Common myeloid progenitor, CD34-positive (primary cell): ENCODE measurements at regions not wholly inside any gene's neighbourhood (a gene's known extent, or its start where the extent isn't known, plus 50 kb on each side); places are given as distances from the start of the nearest gene placed in this dataset.
"Not testable (repeated sequence)": the region's sequence is repeated elsewhere in the genome, so short reads cannot be mapped to it uniquely, and the experiment has no call there.

ENCODE experiments used
- CTCF ChIA-PET: fragments of 350-600 bp; sonication (Branson Sonifier 250); formaldehyde crosslinking; loops from one replicate; lab custom pipeline; 2021; ENCODE audit warnings: antibody characterized with exemption; lab: Charles Lee
- POLR2A ChIA-PET: fragments of 350-600 bp; sonication (Branson Sonifier 250); formaldehyde crosslinking; loops from one replicate; lab custom pipeline; 2021; ENCODE audit warnings: antibody characterized with exemption; lab: Charles Lee
- DNase-seq, 3 donors: peaks; one replicate each; pipeline versions ENCODE4 v3.0.0 to v3.0.0-alpha.2; 2013
- H3K27ac ChIP-seq, 2 experiments: 1 replicate in 1 of 2; 2 replicates in 1 of 2; pipeline ENCODE4 v1.7.0; 2013; ENCODE audit warnings: inconsistent platforms in 2 of 2, low read length in 2 of 2, mild to moderate bottlenecking in 2 of 2, low read depth in 1 of 2, moderate library complexity in 1 of 2; ENCODE audit not compliant: severe bottlenecking in 2 of 2, insufficient read depth in 1 of 2, poor library complexity in 1 of 2
- H3K27me3 ChIP-seq, 5 experiments: replicated peaks in 2 of 5; 1 replicate in 3 of 5; 2 replicates in 2 of 5; pipeline versions ENCODE4 v1.6.1 to v1.7.0; 2013; ENCODE audit warnings: low read length in 4 of 5, mild to moderate bottlenecking in 2 of 5, moderate library complexity in 2 of 5, inconsistent platforms in 1 of 5; ENCODE audit not compliant: insufficient read depth in 5 of 5, control insufficient read depth in 4 of 5
- H3K36me3 ChIP-seq, 4 experiments: 1 replicate in 2 of 4; 2 replicates in 2 of 4; pipeline versions ENCODE4 v1.6.1 to v1.7.0; 2013; ENCODE audit warnings: low read length in 3 of 4, control low read depth in 1 of 4, mild to moderate bottlenecking in 1 of 4; ENCODE audit not compliant: control insufficient read depth in 4 of 4, insufficient read depth in 4 of 4
- H3K4me1 ChIP-seq, 4 experiments: 1 replicate in 3 of 4; 2 replicates in 1 of 4; pipeline versions ENCODE4 v1.6.1 to v1.7.1; 2013; ENCODE audit warnings: low read length in 3 of 4, mild to moderate bottlenecking in 3 of 4, control low read depth in 1 of 4, inconsistent platforms in 1 of 4, moderate library complexity in 1 of 4; ENCODE audit not compliant: control insufficient read depth in 4 of 4, insufficient read depth in 4 of 4; ENCODE audit errors: control extremely low read depth in 1 of 4
- H3K4me3 ChIP-seq, 7 experiments: 1 replicate in 4 of 7; 2 replicates in 3 of 7; pipeline versions ENCODE4 v1.5.1 to v1.7.0; 2013; ENCODE audit warnings: mild to moderate bottlenecking in 7 of 7, low read length in 6 of 7, moderate library complexity in 6 of 7, inconsistent platforms in 2 of 7, low read depth in 2 of 7, control low read depth in 1 of 7; ENCODE audit not compliant: insufficient read depth in 4 of 7, control insufficient read depth in 1 of 7; ENCODE audit errors: extremely low read depth in 1 of 7
- H3K9me3 ChIP-seq, 5 experiments: 1 replicate in 4 of 5; 2 replicates in 1 of 5; pipeline versions ENCODE4 v1.6.1 to v1.7.1; 2013; ENCODE audit warnings: low read length in 4 of 5, mild to moderate bottlenecking in 2 of 5, inconsistent platforms in 1 of 5, low read depth in 1 of 5, moderate library complexity in 1 of 5; ENCODE audit not compliant: control insufficient read depth in 4 of 5, insufficient read depth in 2 of 5; ENCODE audit errors: control extremely low read depth in 1 of 5
- WGBS: methylation state at CpG from one replicate; pipeline ENCODE4 v1.1.5; 2013; ENCODE audit not compliant: insufficient coverage; 5-methylcytosine and 5-hydroxymethylcytosine counted together

GRCh38 chrX:84267432-84267831 lies 79.4 kb upstream of the RPS6KA6 start:
- H3K9me3 ChIP-seq, H3K36me3 ChIP-seq, H3K27ac ChIP-seq, POLR2A ChIA-PET, CTCF ChIA-PET, H3K4me3 ChIP-seq, H3K4me1 ChIP-seq, DNase-seq, H3K27me3 ChIP-seq: not testable (repeated sequence)
- WGBS, result 74% methylated on average over 9 of the region's 9 CpGs

GRCh38 chrX:84259868-84260267 lies 71.9 kb upstream of the RPS6KA6 start:
- H3K9me3 ChIP-seq, result peaks cover 0 to 1% (median 0%) of the 10 kb centered on the region in 5 experiments
- no peaks in the 10 kb centered on the region for H3K4me1 ChIP-seq
- no peaks in the 10 kb centered on the region for H3K36me3 ChIP-seq
- no peak for DNase-seq
- no peak overlapping the region for H3K27ac ChIP-seq
- CTCF ChIA-PET, result no interaction called here
- H3K4me3 ChIP-seq, result no peak overlapping the region
- H3K27me3 ChIP-seq, result no peaks in the 10 kb centered on the region
- POLR2A ChIA-PET, result no interaction called here

DNA sequence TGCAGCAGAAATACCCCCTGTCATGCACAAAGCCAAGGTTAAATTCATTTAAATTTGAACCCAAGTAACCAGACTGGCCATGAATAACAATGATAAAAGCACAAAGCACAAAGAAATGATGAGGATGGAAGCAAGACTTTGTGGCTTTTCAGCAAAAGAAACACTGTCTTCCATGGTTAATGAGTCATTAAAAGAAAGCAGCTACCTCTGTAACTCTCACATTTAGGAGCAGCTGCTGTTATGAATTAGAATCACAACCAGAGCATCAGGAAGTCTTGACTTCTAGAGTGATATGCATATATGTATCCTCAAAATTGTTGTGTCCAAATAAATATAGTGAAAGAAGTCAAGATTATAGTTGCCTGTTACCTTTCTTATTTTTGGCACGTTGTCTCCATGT lies 70.7 kb upstream of the RPS6KA6 start:
- ChIA-PET CTCF (no interaction called here), POLR2A (no interaction called here)
- peaks cover 0 to 1% (median 0%) of the 10 kb centered on the region in 5 experiments for H3K9me3 ChIP-seq
- H3K36me3 ChIP-seq, result no peaks in the 10 kb centered on the region
- WGBS, result 80% methylated on average over 1 of the region's 1 CpG
- no peaks in the 10 kb centered on the region for H3K27me3 ChIP-seq
- H3K27ac ChIP-seq, result no peak overlapping the region
- no peaks in the 10 kb centered on the region for H3K4me1 ChIP-seq
- H3K4me3 ChIP-seq, result no peak overlapping the region
- DNase-seq, result no peak

GRCh38 chrX:84248226-84248625 lies 60.2 kb upstream of the RPS6KA6 start:
- H3K4me1 ChIP-seq, result no peaks in the 10 kb centered on the region
- POLR2A ChIA-PET, result no interaction called here
- CTCF ChIA-PET, result no interaction called here
- no peak overlapping the region for H3K4me3 ChIP-seq
- no peak for DNase-seq
- no CpG with 5 or more reads among the region's 1 CpG for WGBS
- no peaks in the 10 kb centered on the region for H3K9me3 ChIP-seq
- H3K27me3 ChIP-seq, result no peaks in the 10 kb centered on the region
- H3K27ac ChIP-seq, result no peak overlapping the region
- H3K36me3 ChIP-seq, result no peaks in the 10 kb centered on the region

- 83% methylated on average over 4 of the region's 7 CpGs for WGBS
- Histone ChIP-seq H3K9me3 (no peaks in the 10 kb centered on the region), H3K4me1 (no peaks in the 10 kb centered on the region), H3K27me3 (no peaks in the 10 kb centered on the region), H3K4me3 (no peak overlapping the region), H3K27ac (no peak overlapping the region), H3K36me3 (no peaks in the 10 kb centered on the region)
- DNase-seq, result no peak
- ChIA-PET POLR2A (no interaction called here), CTCF (interaction anchor here (0.6 kb wide), 1 partner anchor 1306 kb away, joined by 4 read pairs; no protein-coding TSS in a partner anchor)
Measured at GRCh38 chrX:84240848-84241565, 53.0 kb upstream of the RPS6KA6 start.
